Astrocyte (in vitro differentiated cells and primary cell): ENCODE measurements at regions not wholly inside any gene's neighbourhood (a gene's known extent, or its start where the extent isn't known, plus 50 kb on each side); places are given as distances from the start of the nearest gene placed in this dataset.

Source experiments
- CTCF ChIP-seq: IDR thresholded peaks from 2 replicates; pipeline ENCODE4 v1.5.1; 2011; ENCODE audit warnings: low read depth, mild to moderate bottlenecking, inconsistent platforms, low read length, moderate library complexity; ENCODE audit not compliant: insufficient read depth
- EZH2 ChIP-seq: IDR thresholded peaks from 2 replicates; pipeline ENCODE4 v1.6.1; 2012; ENCODE audit warnings: mild to moderate bottlenecking, low read length, inconsistent platforms; ENCODE audit not compliant: insufficient read depth

GRCh38 chr5:3329427-3329826 lies 266.2 kb upstream of the IRX1 start:
- TF ChIP-seq CTCF (no peak), EZH2 (no peak)
